ENCODE measurements at regions not wholly inside any gene's neighbourhood (a gene's known extent, or its start where the extent isn't known, plus 50 kb on each side); places are given as distances from the start of the nearest gene placed in this dataset.

- DNase-seq (ENCODE audit: low read depth), result no peak
Measured at GRCh38 chr18:50444539-50444938, 69.7 kb downstream of the SKA1 start.

- DNase-seq (ENCODE audit: low read depth), result no peak
Measured at GRCh38 chr18:50446629-50447028, 71.8 kb downstream of the SKA1 start.

- DNase-seq (ENCODE audit: low read depth), result no peak
Measured at GRCh38 chr18:50447102-50447741, 72.4 kb downstream of the SKA1 start.

DNA sequence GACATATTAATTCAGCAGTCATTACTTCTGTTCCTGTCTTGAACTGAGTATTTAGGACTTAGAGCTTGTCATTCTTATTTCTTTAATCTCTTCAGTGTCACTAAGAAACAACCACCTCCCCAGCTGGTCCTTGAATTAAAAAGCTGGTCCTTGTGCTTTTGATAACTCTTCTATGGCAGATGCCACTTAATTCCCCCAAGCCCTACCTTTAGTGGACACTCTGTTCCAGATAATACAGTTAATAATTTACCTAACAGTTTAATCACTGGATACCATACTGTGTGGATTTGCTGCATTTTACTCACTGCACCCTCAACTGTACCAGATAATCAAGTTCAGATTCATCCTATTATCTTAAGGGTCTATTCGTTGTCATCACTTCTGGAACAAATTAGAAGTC, 73.1 kb downstream of the SKA1 start:
- no peak for DNase-seq (ENCODE audit: low read depth)

DNA sequence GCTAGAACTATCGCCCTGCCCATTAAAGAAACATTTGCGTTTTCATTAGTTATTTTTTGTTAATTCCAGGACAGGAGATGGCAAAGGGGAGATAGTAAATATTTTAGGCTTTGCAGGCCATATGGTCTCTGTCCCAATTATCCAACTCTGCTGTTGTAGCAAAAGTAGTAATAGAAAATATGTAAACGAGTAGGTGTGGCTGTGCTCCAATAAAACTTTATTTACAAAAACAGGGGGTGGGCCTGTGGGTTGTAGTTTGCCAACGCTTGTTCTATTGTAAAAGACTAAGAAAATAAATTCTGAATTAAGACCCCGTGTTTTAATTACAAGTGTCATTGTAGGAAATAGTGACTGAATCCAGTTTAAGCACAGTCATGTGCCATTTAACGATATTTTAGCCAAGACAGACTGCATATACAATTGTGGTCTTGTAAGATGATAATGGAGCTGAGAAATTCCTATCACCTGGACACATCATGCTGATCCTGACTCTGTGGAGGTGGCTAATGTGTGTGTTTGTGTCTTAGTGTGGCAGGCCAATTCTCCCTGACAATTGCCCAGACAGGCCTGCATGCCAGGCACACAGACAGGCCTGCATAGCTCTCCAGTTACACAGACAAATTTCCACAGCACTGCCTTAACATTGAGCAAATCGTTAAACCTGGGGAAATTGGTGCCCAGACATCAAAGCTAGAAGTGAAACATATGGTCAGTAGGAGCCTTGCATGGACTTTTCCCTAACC, 76.4 kb downstream of the SKA1 start:
- DNase-seq (ENCODE audit: low read depth), result no peak

DNA sequence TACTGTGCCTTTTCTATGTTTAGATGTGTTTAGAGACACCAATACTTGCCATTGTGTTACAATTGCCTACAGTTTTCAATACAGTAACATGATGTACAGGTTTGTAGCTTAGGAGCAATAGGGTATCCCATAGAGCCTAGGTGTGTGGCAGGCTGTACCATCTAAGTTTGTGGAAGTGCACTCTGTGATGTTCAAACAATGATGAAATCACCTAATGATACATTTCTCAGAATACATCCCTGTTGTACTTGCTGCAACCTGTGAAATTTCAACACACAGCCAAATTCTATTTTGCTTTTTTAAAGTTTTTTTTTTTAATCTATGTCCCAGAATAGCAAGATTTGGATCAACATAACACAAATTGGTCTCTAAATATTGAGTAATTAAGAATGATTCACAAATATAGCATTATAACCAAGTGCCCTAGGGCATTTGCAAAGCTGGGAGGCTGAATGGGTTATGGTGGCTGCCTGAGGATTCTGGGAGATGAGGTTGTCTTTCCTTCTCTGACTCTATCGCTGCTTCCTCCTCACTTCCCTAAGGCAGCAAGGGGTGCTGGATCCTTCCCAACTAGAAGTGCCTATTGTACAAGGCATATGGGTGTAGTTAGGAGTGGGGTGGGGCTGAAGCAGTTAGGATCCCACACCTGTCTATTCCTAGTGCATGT, 78.3 kb downstream of the SKA1 start:
- DNase-seq (ENCODE audit: low read depth), result no peak

- no peak for DNase-seq (ENCODE audit: low read depth)
Measured at GRCh38 chr18:50453732-50454131, 78.9 kb downstream of the SKA1 start.

- no peak for DNase-seq (ENCODE audit: low read depth)
Measured at GRCh38 chr18:50454387-50454988, 79.6 kb downstream of the SKA1 start.

GRCh38 chr18:50456285-50456684, 81.4 kb downstream of the SKA1 start:
- no peak for DNase-seq (ENCODE audit: low read depth)

DNA sequence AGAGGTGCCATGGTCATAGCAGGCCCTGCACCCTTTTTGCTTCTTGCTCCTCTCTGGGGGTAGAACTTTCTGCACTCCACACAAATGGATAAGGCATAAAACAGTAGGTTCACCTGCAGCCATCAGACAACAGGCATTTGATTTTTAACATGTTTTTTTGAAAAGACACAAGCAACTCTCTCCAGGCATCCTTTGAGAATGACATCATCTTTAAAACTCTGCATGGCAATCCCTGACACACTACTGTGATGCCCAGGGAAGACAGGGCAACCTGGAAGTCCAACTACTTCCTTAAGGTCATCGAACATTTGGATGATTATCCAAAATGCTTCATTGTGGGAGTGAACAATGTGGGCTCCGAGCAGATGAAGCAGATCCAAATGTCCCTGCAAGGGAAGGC, 82.8 kb downstream of the SKA1 start:
- no peak for DNase-seq (ENCODE audit: low read depth)

DNA sequence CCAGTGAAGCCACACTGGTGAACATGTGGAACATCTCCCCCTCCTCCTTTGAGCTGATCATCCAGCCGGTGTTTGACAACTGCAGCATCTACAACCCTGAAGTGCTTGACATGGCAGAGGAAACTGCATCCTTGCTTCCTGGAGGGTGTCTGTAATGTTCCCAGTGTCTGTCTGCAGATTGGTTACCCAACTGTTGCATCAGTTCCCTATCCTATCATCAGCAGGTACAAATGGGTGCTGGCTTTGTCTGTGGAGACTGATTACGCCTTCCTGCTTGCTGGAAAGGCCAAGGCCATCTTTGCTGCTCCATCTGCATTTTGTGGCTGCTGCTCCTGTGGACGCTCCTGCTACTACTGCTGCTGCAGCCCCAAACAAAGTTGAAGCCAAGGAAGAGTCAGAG, 83.5 kb downstream of the SKA1 start:
- DNase-seq (ENCODE audit: low read depth), result no peak

GRCh38 chr18:50458796-50459195, 84.0 kb downstream of the SKA1 start:
- no peak for DNase-seq (ENCODE audit: low read depth)

DNA sequence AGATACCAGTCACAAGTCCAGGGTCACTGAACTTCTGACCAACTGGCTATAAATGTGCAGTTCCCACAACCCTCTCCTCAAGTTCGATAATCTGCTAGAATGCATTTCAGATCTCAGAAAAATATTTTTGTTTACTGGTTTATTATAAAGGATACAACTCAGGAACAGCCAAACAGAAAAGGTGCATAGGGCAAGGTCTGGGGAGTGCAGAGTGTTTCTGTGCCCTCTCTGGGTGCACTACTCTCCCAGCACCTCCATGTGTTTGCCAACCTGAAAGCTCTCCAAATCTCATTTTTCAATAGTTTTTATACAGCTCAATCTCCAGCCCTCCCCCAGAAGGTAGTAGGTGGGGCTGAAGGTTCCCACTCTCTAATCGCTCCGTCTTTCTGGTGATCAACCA, 85.2 kb downstream of the SKA1 start:
- no peak for DNase-seq (ENCODE audit: low read depth)

DNA sequence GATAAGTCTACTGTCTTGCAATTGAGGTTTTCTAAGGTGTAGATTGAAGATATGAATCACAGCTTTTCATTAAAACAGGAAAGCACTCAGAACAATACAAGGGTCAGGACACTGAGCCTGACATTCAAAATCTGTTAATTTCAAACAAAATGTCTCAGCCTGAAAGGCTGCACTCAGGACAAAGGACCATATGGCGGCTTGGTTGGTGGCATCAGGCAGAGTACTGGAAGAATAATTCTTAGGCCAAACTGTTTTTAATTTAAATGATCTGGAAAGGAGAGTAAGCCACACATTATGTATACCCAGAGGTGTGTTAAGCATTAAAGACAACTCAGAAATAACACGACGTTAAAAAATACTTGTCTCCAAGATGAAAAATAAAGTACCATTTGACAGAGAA, 85.9 kb downstream of the SKA1 start:
- no peak for DNase-seq (ENCODE audit: low read depth)

DNA sequence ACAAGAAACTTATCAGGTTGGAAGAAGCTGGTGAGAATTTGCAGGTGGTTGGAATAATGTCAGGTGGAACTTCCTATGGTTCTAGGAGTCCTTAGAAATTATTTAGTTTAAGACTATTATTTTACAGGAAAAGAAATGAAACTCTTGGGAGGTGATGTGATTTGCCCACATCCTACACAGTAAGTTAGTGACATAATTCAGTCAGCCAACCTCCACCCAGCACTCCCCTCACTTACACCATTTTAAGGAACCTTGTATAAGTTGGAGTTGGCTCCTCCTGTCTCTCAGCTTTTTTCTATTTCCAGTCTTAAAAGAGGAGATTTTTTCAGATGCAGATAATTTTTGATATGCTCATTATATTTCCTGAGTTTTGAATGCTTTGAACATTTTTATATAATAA, 86.4 kb downstream of the SKA1 start:
- DNase-seq (ENCODE audit: low read depth), result no peak

DNA sequence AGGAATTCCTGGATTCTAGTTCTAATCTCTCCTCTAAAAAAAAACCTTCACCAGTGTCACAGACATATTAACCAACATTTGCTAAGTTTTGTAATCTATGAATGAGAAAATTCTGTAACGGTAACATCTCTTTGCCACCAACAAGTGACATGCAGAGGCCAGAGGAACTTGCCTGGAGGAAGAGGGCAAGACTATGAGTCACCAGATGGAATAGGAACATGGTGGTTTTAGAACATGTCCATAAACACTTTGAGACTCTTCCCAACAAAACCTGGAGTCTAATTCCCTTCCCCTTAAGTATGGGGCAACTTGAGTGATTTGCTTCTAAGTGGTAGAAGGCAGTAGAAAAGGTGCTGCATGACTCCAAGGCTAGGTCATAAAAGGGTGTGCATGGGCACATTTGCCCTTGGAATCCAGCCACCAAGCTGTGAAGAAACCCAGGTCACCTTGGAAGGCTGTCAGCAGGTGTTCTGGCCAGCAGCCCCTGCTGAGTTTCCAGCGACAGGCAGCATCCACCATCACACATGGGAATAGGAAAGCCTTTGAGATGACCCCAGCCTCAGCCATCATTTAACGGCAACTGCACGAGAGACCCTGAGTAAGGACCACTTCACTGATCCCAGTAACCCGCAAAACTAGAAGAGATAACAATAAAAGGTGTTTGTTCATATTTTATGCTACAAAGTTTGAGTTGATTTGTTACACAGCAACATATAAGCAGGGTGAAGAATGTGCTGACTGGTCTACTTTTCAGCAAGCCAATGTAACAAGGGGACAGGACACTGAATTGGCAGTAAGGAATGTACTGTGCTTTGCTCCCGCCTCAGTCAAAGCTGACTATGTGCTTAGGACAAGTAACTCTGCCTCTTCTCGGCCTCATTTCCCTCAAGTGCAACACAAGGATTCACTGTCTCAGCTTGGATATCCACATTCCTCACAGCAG, 90.6 kb downstream of the SKA1 start:
- no peak for DNase-seq (ENCODE audit: low read depth)

- no peak for DNase-seq (ENCODE audit: low read depth)
Measured at GRCh38 chr18:50466634-50467033, 91.8 kb downstream of the SKA1 start.

DNA sequence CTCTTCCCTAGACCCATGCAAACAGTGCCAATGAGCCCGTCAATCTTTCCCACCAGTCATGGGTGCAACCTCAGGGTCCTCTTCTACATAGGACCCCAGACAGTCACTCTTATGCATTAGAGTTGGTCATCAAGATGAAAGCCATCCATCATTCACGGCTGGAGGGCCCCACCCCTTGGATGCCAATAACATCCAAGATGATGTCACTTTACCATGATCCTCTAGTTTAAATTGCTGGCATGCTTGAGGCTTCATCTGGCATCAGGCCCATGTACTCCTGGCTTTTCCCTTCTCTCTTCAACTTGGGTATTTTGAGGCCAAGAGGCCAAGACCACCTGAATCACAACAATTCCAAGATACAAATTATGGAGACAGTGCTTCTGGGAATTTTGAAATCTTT, 91.1 kb upstream of the MAPK4 start:
- DNase-seq (ENCODE audit: low read depth), result no peak

DNA sequence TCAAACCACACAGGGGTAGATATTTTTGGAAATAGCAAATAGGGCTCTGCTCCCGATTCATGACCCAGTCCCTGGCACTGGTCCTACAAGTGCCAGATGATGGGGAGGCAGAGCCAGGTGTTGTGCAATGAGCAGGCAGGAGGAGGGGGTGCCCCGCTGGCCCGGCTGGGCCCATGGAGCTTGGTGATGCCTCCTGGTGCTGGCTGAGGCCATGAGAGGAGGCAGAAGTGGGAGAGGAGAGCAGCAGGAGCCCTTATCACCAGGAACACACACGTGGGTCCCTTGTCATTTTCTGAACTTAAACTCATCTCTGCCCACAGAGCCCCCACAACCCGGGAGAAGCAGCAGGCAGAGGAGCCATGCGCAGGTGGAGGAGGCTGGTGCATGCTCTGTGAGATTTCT, 90.5 kb upstream of the MAPK4 start:
- no peak for DNase-seq (ENCODE audit: low read depth)

DNA sequence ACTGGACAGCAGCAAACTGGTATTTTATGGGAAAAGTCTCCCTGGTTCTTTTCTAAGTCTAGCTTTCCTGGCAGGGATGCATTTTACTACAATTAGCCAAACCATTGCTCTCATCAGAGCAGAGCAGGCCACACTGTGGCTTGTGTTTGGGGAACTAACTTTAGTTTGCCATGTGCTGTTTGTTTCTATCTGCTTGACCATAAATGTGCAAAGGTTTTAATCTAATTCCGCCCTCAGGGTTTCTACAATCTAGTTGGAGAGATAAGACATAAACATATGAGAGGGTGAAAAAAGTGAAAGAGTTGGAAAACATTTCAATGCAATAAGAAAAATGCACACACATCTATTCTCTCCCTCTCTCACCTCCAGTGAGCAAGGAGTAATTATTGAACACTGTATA, 86.9 kb upstream of the MAPK4 start:
- no peak for DNase-seq (ENCODE audit: low read depth)

- DNase-seq (ENCODE audit: low read depth), result no peak
Measured at GRCh38 chr18:50473881-50474280, 86.0 kb upstream of the MAPK4 start.

Data from stromal cell of bone marrow (primary cell).